ENCODE measurements at regions not wholly inside any gene's neighbourhood (a gene's known extent, or its start where the extent isn't known, plus 50 kb on each side); places are given as distances from the start of the nearest gene placed in this dataset.

DNA sequence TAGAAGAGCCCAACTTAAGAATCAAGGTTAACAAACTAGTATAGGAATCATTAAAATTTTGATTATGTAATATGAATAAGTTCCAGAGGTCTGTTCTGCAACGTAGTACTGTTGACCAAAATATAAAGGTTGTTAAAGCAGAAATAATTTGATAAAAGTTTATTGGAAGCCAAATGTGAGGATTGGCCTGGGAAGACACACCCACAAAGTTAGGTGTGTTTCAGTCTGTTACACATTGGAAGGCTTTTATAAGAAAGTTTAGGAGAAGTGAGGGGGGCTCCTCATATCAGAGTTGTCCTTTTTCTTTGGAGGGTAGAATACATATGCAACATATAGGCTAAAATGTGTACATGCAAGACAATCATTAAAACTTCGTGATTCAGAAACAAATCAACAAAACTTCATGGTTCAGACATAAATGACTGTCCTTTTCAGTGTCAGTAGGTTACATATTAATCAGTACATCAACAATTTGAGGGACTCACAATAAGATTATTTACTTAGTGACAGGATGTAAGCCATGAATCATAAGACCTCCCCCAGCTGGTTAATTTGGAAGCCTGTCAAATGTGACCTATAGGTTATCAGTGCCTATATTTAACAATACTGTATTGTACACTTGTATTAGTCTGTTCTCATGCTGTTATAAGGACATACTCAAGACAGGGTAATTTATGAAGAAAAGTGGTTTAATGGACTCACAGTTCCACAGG lies 245.0 kb upstream of the B3GALT2 start (continued):
- TF ChIP-seq MYB (IDR thresholded peaks at IDR 0.05; ENCODE audit: borderline replicate concordance, low read depth, low read length) (no peak), NRF1 (conservative IDR thresholded peaks at IDR 0.05; ENCODE audit: low read depth, low read length) (no peak), POLR2AphosphoS2 (IDR thresholded peaks at IDR 0.05; ENCODE audit: low read depth, low read length) (no peak), RB1 (IDR thresholded peaks at IDR 0.05; ENCODE audit: borderline replicate concordance) (no peak), CHD1 (IDR thresholded peaks at IDR 0.05; ENCODE audit: low read depth, low read length) (no peak)
- TF ChIP-seq, protein P1, sequence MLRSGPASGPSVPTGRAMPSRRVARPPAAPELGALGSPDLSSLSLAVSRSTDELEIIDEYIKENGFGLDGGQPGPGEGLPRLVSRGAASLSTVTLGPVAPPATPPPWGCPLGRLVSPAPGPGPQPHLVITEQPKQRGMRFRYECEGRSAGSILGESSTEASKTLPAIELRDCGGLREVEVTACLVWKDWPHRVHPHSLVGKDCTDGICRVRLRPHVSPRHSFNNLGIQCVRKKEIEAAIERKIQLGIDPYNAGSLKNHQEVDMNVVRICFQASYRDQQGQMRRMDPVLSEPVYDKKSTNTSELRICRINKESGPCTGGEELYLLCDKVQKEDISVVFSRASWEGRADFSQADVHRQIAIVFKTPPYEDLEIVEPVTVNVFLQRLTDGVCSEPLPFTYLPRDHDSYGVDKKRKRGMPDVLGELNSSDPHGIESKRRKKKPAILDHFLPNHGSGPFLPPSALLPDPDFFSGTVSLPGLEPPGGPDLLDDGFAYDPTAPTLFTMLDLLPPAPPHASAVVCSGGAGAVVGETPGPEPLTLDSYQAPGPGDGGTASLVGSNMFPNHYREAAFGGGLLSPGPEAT (IDR thresholded peaks at IDR 0.05; ENCODE audit: low read depth) = no peak
- TF ChIP-seq, protein P2, sequence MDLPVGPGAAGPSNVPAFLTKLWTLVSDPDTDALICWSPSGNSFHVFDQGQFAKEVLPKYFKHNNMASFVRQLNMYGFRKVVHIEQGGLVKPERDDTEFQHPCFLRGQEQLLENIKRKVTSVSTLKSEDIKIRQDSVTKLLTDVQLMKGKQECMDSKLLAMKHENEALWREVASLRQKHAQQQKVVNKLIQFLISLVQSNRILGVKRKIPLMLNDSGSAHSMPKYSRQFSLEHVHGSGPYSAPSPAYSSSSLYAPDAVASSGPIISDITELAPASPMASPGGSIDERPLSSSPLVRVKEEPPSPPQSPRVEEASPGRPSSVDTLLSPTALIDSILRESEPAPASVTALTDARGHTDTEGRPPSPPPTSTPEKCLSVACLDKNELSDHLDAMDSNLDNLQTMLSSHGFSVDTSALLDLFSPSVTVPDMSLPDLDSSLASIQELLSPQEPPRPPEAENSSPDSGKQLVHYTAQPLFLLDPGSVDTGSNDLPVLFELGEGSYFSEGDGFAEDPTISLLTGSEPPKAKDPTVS (IDR thresholded peaks at IDR 0.05; ENCODE audit: low read depth, low read length) = no peak

DNA sequence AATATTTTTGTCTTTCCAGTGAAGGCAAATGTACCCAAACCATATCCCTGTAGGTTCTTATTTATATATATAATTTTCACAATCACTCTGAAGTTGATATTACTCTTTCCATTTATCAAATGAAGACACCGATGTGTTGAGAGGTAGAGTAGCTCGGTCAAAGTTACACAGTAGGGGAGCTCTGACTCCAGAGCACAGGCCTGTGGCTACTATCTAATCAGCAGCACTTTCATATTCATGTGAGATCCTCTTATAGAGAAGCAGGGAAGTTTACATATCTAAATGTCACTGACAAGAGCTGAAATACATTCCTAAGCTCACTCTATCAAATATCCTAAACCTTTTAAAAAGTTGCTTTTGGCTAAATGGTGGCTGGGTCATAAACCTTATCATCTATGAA lies 241.1 kb upstream of the B3GALT2 start:
- no peak for ATAC-seq
- BruUV-seq (replicated peaks) = no TSS peak
- Histone ChIP-seq H3K4me3 (no peak overlapping the region), H4K20me1 (ENCODE audit: control insufficient read depth, insufficient read depth) (no peaks in the 10 kb centered on the region), H3K79me2 (ENCODE audit: control insufficient read depth, insufficient read depth, low read length) (no peaks in the 10 kb centered on the region), H3K4me2 (ENCODE audit: control insufficient read depth, insufficient read depth) (no peak overlapping the region), H3K36me3 (ENCODE audit: control insufficient read depth in 2 of 2, insufficient read depth in 2 of 2, low read length in 1 of 2) (no peaks in the 10 kb centered on the region), H3K4me1 (ENCODE audit: control insufficient read depth, insufficient read depth, low read length) (no peaks in the 10 kb centered on the region), H3K9me3 (replicated peaks; ENCODE audit: control insufficient read depth, insufficient read depth, low read length) (peaks cover under 1% of the 10 kb centered on the region; the same call in 2 of the 3 replicates), H3K9ac (ENCODE audit: control insufficient read depth, insufficient read depth, low read length) (no peak overlapping the region), H3K27ac (ENCODE audit: control insufficient read depth, insufficient read depth) (no peak overlapping the region), H2AFZ (ENCODE audit: control insufficient read depth, low read depth, low read length) (no peak overlapping the region), H3K27me3 (replicated peaks in 1 of 2; ENCODE audit: control insufficient read depth in 2 of 2, insufficient read depth in 2 of 2, low read length in 1 of 2) (no peaks in the 10 kb centered on the region)
- no peak for TF ChIP-seq POU2F2 (IDR thresholded peaks at IDR 0.05; ENCODE audit: borderline replicate concordance, low read depth, low read length)
- no peak for DNase-seq (ENCODE audit: low read depth, low spot score)
- FAIRE-seq = no peak
- in situ Hi-C loops (cut with MboI) = no loop called here
- POLR2A ChIA-PET = no interaction called here
- intact Hi-C loops (cut with micrococcal nuclease; ENCODE audit: unreplicated experiment) = no loop called here
- SMC1A ChIA-PET (ENCODE audit: uncharacterized antibody, unreplicated experiment) = interaction anchor here (0.6 kb wide), 2 partner anchors 269 to 432 kb away, joined by 3 read pairs; no protein-coding TSS in a partner anchor
- CTCF ChIA-PET = interaction anchor here (0.9 kb wide), 1 partner anchor 24 kb away, joined by 3 read pairs; no protein-coding TSS in a partner anchor
- RAD21 ChIA-PET (ENCODE audit: unreplicated experiment) = no interaction called here
- 82% methylated on average over 2 of the region's 2 CpGs for WGBS (ENCODE audit: insufficient coverage, insufficient replicate concordance, low lambda C conversion rate, missing lambda C conversion rate)
